Prostate gland (tissue), 2 donors: ENCODE measurements at regions not wholly inside any gene's neighbourhood (a gene's known extent, or its start where the extent isn't known, plus 50 kb on each side); places are given as distances from the start of the nearest gene placed in this dataset.

Source experiments
- CTCF ChIP-seq, 4 experiments: fragments of 200-600 bp in 2 of 4; fragments of 450-650 bp in 2 of 4; sonication (generic) in 2 of 4; IDR thresholded peaks; 1 replicate in 3 of 4; 2 replicates in 1 of 4; pipeline ENCODE4 v1.5.1; 2016 to 2019; ENCODE audit warnings: antibody characterized with exemption in 4 of 4, mild to moderate bottlenecking in 2 of 4, moderate library complexity in 2 of 4
- POLR2AphosphoS5 ChIP-seq: sonication (generic); formaldehyde crosslinking; IDR thresholded peaks from one replicate; pipeline ENCODE4 v1.6.1; 2017; ENCODE audit warnings: antibody characterized with exemption

GRCh38 chr7:94228678-94229077 is 166.0 kb upstream of the COL1A2 start:
- TF ChIP-seq CTCF (IDR thresholded peaks at IDR 0.05) (no peak), POLR2AphosphoS5 (no peak)
